K562 (cell line): ENCODE measurements at regions not wholly inside any gene's neighbourhood (a gene's known extent, or its start where the extent isn't known, plus 50 kb on each side); places are given as distances from the start of the nearest gene placed in this dataset.

ENCODE experiments used
- ATAC-seq: fragments of 200-7000 bp; cut with Tn5 transposase; 3 replicates; pipeline ENCODE4 v1.9.1; 2020; ENCODE audit warnings: moderate library complexity
- BruUV-seq: library from RNA; stranded (reverse); fragments of 400-500 nt; replicated peaks from 2 replicates; lab custom pipeline; 2021; lab: Mats Ljungman, UMichigan
- CTCF ChIA-PET: fragments of 300-600 bp; formaldehyde crosslinking; extraction: SDS; loops from one replicate; lab custom pipeline; 2021; ENCODE audit warnings: low intra/inter-chr PET ratio; lab: Yijun Ruan, JAX
- POLR2A ChIA-PET: fragments of 300-600, 350-650 bp; sonication (Branson Sonifier 250); formaldehyde crosslinking; extraction: SDS; loops from one replicate; lab custom pipeline; 2021; ENCODE audit warnings: antibody characterized with exemption, inconsistent platforms; lab: Yijun Ruan, JAX
- DNase-seq, 4 experiments: peaks; one replicate each; pipeline versions ENCODE4 v3.0.0 to v3.0.0-alpha.2; 2011 to 2018; ENCODE audit warnings: low spot score in 3 of 4, mixed read lengths in 3 of 4; ENCODE audit errors: extremely low read depth in 1 of 4
- FAIRE-seq: peaks from 2 replicates; lab custom pipeline; 2011; peaks lifted over from hg19 to GRCh38; lab: Jason Lieb, UNC
- H2AFZ ChIP-seq: 2 replicates; pipeline ENCODE4 v1.6.0; 2011; ENCODE audit warnings: low read depth, low read length, control low read depth, inconsistent platforms
- H3K27ac ChIP-seq: fragments of 200-600 bp; 3 replicates; pipeline ENCODE4 v1.8.0; 2011; ENCODE audit warnings: low read depth, mild to moderate bottlenecking, control low read depth, inconsistent platforms, low read length, moderate library complexity, mixed read lengths; ENCODE audit errors: extremely low read depth
- H3K27me3 ChIP-seq, 2 experiments: fragments of 300-600 bp in 1 of 2; 2 replicates in 1 of 2; 3 replicates in 1 of 2; pipeline versions ENCODE4 v1.6.0 to v1.8.0; 2011; ENCODE audit warnings: inconsistent platforms in 2 of 2, low read length in 2 of 2, mild to moderate bottlenecking in 1 of 2, mixed read lengths in 1 of 2, moderate library complexity in 1 of 2; ENCODE audit not compliant: control insufficient read depth in 2 of 2, insufficient read depth in 2 of 2
- H3K36me3 ChIP-seq: fragments of 300-600 bp; 3 replicates; pipeline ENCODE4 v1.8.0; 2011; ENCODE audit warnings: mild to moderate bottlenecking, low read length, inconsistent platforms; ENCODE audit not compliant: control insufficient read depth, insufficient read depth
- H3K4me1 ChIP-seq, 2 experiments: fragments of 200-600 bp in 1 of 2; replicated peaks in 1 of 2; 2 replicates in 1 of 2; 3 replicates in 1 of 2; pipeline versions ENCODE4 v1.5.1 to v1.8.0; 2011; ENCODE audit warnings: inconsistent platforms in 2 of 2, low read length in 2 of 2, mild to moderate bottlenecking in 1 of 2, mixed read lengths in 1 of 2, moderate library complexity in 1 of 2; ENCODE audit not compliant: control insufficient read depth in 2 of 2, insufficient read depth in 2 of 2
- H3K4me2 ChIP-seq: 2 replicates; pipeline ENCODE4 v1.6.1; 2011; ENCODE audit warnings: low read length, control low read depth, inconsistent platforms, mixed read lengths; ENCODE audit not compliant: insufficient read depth
- H3K4me3 ChIP-seq: fragments of 200-600 bp; sonication (generic), shearing (Covaris generic); 2 replicates; pipeline ENCODE4 v1.5.1; 2016; ENCODE audit warnings: control low read depth, inconsistent platforms
- H3K79me2 ChIP-seq: fragments of 200-600 bp; 3 replicates; pipeline ENCODE4 v1.8.0; 2011; ENCODE audit warnings: low read length, inconsistent platforms; ENCODE audit not compliant: control insufficient read depth, insufficient read depth
- H3K9ac ChIP-seq, 2 experiments: 2 replicates each; pipeline versions ENCODE4 v1.6.0 to v1.6.1; 2011; ENCODE audit warnings: low read depth in 2 of 2, low read length in 2 of 2, control low read depth in 1 of 2, inconsistent platforms in 1 of 2, mild to moderate bottlenecking in 1 of 2, mixed read lengths in 1 of 2; ENCODE audit not compliant: insufficient read depth in 1 of 2
- H3K9me1 ChIP-seq: one replicate; pipeline ENCODE4 v1.6.0; 2011; ENCODE audit warnings: inconsistent platforms, mild to moderate bottlenecking, low read length, moderate library complexity; ENCODE audit not compliant: control insufficient read depth, insufficient read depth
- H3K9me3 ChIP-seq: replicated peaks from 2 replicates; pipeline ENCODE4 v1.5.1; 2011; ENCODE audit warnings: low read depth, low read length, inconsistent platforms; ENCODE audit not compliant: control insufficient read depth, insufficient read depth
- H4K20me1 ChIP-seq: replicated peaks from 2 replicates; pipeline ENCODE4 v1.6.1; 2011; ENCODE audit warnings: low read length, inconsistent platforms, mixed read lengths; ENCODE audit not compliant: control insufficient read depth, insufficient read depth
- ELF2 ChIP-seq: fragments of 250-450 bp; sonication (Bioruptor Pico); IDR thresholded peaks from 2 replicates; pipeline ENCODE4 v1.5.0; 2021; ENCODE audit warnings: mild to moderate bottlenecking
- FOSL1 ChIP-seq: fragments of 200-800 bp; sonication (Bioruptor generic); conservative IDR thresholded peaks from 2 replicates; pipeline ENCODE4 v1.6.1; 2016; ENCODE audit warnings: missing genetic modification characterization, missing compliant biosample characterization
- LARP7 ChIP-seq: fragments of 450-650 bp; IDR thresholded peaks from 2 replicates; pipeline ENCODE4 v1.6.1; 2016
- NFRKB ChIP-seq: fragments of 450-650 bp; IDR thresholded peaks from 2 replicates; pipeline ENCODE4 v1.6.1; 2016; ENCODE audit warnings: low read depth
- SRSF7 ChIP-seq: fragments of 200-400 bp; formaldehyde crosslinking; optimal IDR thresholded peaks from 2 replicates; pipeline ENCODE3; 2017; ENCODE audit warnings: mild to moderate bottlenecking, low read depth, low read length
- ZNF140 ChIP-seq: fragments of 250-450 bp; sonication (Bioruptor Pico); IDR thresholded peaks from 2 replicates; pipeline ENCODE4 v1.8.0; 2021; ENCODE audit warnings: moderate library complexity, mild to moderate bottlenecking, inconsistent platforms
- ZNF76 ChIP-seq: fragments of 250-450 bp; sonication (Bioruptor Pico); IDR thresholded peaks from 2 replicates; pipeline ENCODE4 v1.4.0; 2020; ENCODE audit warnings: mild to moderate bottlenecking, moderate library complexity, borderline replicate concordance
- WGBS: fragments of 100-300 bp; shearing (Covaris generic); methylation state at CpG from one replicate; pipeline ENCODE4 v1.1.6; 2016; ENCODE audit warnings: low coverage, mixed read lengths; ENCODE audit not compliant: insufficient coverage; ENCODE audit errors: missing lambda C conversion rate; 5-methylcytosine and 5-hydroxymethylcytosine counted together
- in situ Hi-C: fragments of 300-500 bp; cut with MboI; formaldehyde crosslinking; loops from 4 replicates; pipeline ENCODE4 v1.15.0; 2018; ENCODE audit warnings: inconsistent platforms, mixed read lengths
- intact Hi-C: fragments of 100-400 bp; cut with micrococcal nuclease; formaldehyde crosslinking; loops from 2 replicates; pipeline ENCODE4 v1.14.2; 2022
- TF ChIP-seq, protein P1 (sequence below): sonication (generic); formaldehyde crosslinking; IDR thresholded peaks from 2 replicates; pipeline ENCODE4 v1.9.0; 2022; ENCODE audit warnings: mild to moderate bottlenecking, missing genetic modification reagents
- TF ChIP-seq, protein P2 (sequence below): fragments of 250-450 bp; sonication (Bioruptor Pico); IDR thresholded peaks from 2 replicates; pipeline ENCODE4 v1.8.0; 2022; ENCODE audit warnings: moderate library complexity, mild to moderate bottlenecking, inconsistent platforms
- TF ChIP-seq, protein P3 (sequence below): fragments of 200-800 bp; sonication (Bioruptor generic); IDR thresholded peaks from 2 replicates; pipeline ENCODE4 v1.6.1; 2017; ENCODE audit warnings: missing genetic modification characterization, missing compliant biosample characterization

DNA sequence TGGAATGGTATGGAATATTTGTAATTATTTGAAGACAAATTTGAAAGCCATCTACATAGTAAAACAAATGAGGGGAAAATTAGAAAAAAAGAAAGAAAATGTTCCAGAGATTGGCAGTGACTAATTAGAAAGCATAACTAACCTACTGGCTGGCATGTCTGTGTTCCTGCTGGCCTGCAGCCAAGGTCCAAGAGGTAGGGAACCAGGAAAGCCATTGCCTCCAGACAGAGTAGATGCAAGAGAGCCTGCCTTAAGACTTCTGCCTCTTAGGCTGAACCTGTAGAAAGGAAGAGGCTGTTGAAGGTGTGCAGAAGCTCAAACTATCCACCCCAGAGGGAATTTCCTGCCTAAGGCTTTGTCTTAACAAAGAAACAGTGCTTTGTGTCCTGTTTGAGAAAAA, 982.0 kb downstream of the SORCS1 start (continued):
- no peak for TF ChIP-seq ZNF140
- no peak for TF ChIP-seq ZNF76 (CRISPR knock-in tag)
- no peak for TF ChIP-seq LARP7
- no peak for TF ChIP-seq SRSF7
- TF ChIP-seq, all 486 proteins: peak for 0

- Histone ChIP-seq H2AFZ (no peak overlapping the region), H3K9me3 (no peaks in the 10 kb centered on the region), H4K20me1 (no peaks in the 10 kb centered on the region), H3K27ac (no peak overlapping the region), H3K4me3 (no peak overlapping the region), H3K4me2 (no peak overlapping the region), H3K4me1 (no peaks in the 10 kb centered on the region), H3K9ac (no peak overlapping the region), H3K27me3 (no peaks in the 10 kb centered on the region), H3K9me1 (no peaks in the 10 kb centered on the region), H3K36me3 (no peaks in the 10 kb centered on the region), H3K79me2 (no peaks in the 10 kb centered on the region)
- FAIRE-seq (no peak), DNase-seq (no peak), ATAC-seq (no peak)
- in situ Hi-C loops, result no loop called here
- TF ChIP-seq ELF2 (CRISPR knock-in tag) (no peak), NFRKB (no peak), FOSL1 (tag) (no peak)
- TF ChIP-seq, protein P1, sequence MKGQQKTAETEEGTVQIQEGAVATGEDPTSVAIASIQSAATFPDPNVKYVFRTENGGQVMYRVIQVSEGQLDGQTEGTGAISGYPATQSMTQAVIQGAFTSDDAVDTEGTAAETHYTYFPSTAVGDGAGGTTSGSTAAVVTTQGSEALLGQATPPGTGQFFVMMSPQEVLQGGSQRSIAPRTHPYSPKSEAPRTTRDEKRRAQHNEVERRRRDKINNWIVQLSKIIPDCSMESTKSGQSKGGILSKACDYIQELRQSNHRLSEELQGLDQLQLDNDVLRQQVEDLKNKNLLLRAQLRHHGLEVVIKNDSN, result no peak
- TF ChIP-seq, protein P2, sequence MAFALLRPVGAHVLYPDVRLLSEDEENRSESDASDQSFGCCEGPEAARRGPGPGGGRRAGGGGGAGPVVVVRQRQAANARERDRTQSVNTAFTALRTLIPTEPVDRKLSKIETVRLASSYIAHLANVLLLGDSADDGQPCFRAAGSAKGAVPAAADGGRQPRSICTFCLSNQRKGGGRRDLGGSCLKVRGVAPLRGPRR, result no peak
- TF ChIP-seq, protein P3, sequence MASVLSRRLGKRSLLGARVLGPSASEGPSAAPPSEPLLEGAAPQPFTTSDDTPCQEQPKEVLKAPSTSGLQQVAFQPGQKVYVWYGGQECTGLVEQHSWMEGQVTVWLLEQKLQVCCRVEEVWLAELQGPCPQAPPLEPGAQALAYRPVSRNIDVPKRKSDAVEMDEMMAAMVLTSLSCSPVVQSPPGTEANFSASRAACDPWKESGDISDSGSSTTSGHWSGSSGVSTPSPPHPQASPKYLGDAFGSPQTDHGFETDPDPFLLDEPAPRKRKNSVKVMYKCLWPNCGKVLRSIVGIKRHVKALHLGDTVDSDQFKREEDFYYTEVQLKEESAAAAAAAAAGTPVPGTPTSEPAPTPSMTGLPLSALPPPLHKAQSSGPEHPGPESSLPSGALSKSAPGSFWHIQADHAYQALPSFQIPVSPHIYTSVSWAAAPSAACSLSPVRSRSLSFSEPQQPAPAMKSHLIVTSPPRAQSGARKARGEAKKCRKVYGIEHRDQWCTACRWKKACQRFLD (CRISPR knock-in tag), result no peak
- WGBS, result 0% methylated on average over 2 of the region's 3 CpGs
- POLR2A ChIA-PET, result no interaction called here
- CTCF ChIA-PET, result no interaction called here
- BruUV-seq, result no TSS peak
- intact Hi-C loops, result no loop called here
These were observed 983.0 kb downstream of the SORCS1 start for GRCh38 chr10:106181501-106181900.
